Mucosa of gallbladder (tissue), 1 donor: ENCODE measurements at regions not wholly inside any gene's neighbourhood (a gene's known extent, or its start where the extent isn't known, plus 50 kb on each side); places are given as distances from the start of the nearest gene placed in this dataset.
"Not testable (repeated sequence)": the region's sequence is repeated elsewhere in the genome, so short reads cannot be mapped to it uniquely, and the experiment has no call there.

Experiments used
- DNase-seq: peaks from one replicate; pipeline ENCODE4 v3.0.0-alpha.2; 2020; ENCODE audit warnings: low spot score
- donor health status: DM: no; HTN: no; CAD: no.

- DNase-seq = no peak
These were observed 258.5 kb downstream of the PDCD6IP start for GRCh38 chr3:34056951-34057390.

- DNase-seq = not testable (repeated sequence)
These were observed 262.6 kb downstream of the PDCD6IP start for GRCh38 chr3:34060995-34061394.

- no peak for DNase-seq
These were observed 267.5 kb downstream of the PDCD6IP start for GRCh38 chr3:34065901-34066300.

GRCh38 chr3:34066328-34066727 lies 267.9 kb downstream of the PDCD6IP start:
- DNase-seq = no peak

- no peak for DNase-seq
These were observed 268.6 kb downstream of the PDCD6IP start for GRCh38 chr3:34066999-34067398.

GRCh38 chr3:34067536-34068051 lies 269.2 kb downstream of the PDCD6IP start:
- DNase-seq = no peak

- no peak for DNase-seq
These were observed 270.1 kb downstream of the PDCD6IP start for GRCh38 chr3:34068505-34068904.

- no peak for DNase-seq
These were observed 272.6 kb downstream of the PDCD6IP start for GRCh38 chr3:34070831-34071585.

GRCh38 chr3:34072297-34072696 lies 273.9 kb downstream of the PDCD6IP start:
- no peak for DNase-seq

GRCh38 chr3:34073111-34073510 lies 274.7 kb downstream of the PDCD6IP start:
- DNase-seq = no peak

- DNase-seq = no peak
These were observed 275.5 kb downstream of the PDCD6IP start for GRCh38 chr3:34073961-34074360.

- no peak for DNase-seq
These were observed 277.5 kb downstream of the PDCD6IP start for GRCh38 chr3:34075975-34076374.

GRCh38 chr3:34077417-34078195 lies 279.2 kb downstream of the PDCD6IP start:
- DNase-seq = no peak

- DNase-seq = no peak
These were observed 280.0 kb downstream of the PDCD6IP start for GRCh38 chr3:34078418-34078817.

- DNase-seq = not testable (repeated sequence)
These were observed 281.4 kb downstream of the PDCD6IP start for GRCh38 chr3:34079849-34080248.

- DNase-seq = not testable (repeated sequence)
These were observed 291.9 kb downstream of the PDCD6IP start for GRCh38 chr3:34090379-34090778.

GRCh38 chr3:34090876-34091275 lies 292.4 kb downstream of the PDCD6IP start:
- DNase-seq = no peak

GRCh38 chr3:34094280-34094679 lies 295.9 kb downstream of the PDCD6IP start:
- DNase-seq = not testable (repeated sequence)

GRCh38 chr3:34102288-34102687 lies 303.9 kb downstream of the PDCD6IP start:
- DNase-seq = no peak

GRCh38 chr3:34106379-34106778 lies 307.9 kb downstream of the PDCD6IP start:
- no peak for DNase-seq

GRCh38 chr3:34106879-34107278 lies 308.4 kb downstream of the PDCD6IP start:
- no peak for DNase-seq

GRCh38 chr3:34107669-34108068 lies 309.2 kb downstream of the PDCD6IP start:
- DNase-seq = no peak

- DNase-seq = no peak
These were observed 310.6 kb downstream of the PDCD6IP start for GRCh38 chr3:34109021-34109420.
